Activated CD4-positive, alpha-beta T cell treated with anti-CD3 and anti-CD28 coated beads for 36 hours (primary cell): ENCODE measurements at regions not wholly inside any gene's neighbourhood (a gene's known extent, or its start where the extent isn't known, plus 50 kb on each side); places are given as distances from the start of the nearest gene placed in this dataset.

Experiments
- ATAC-seq: fragments of 200-7000 bp; cut with Tn5 transposase; one replicate; pipeline ENCODE4 v1.10.0; 2021; ENCODE audit warnings: mild to moderate bottlenecking, moderate library complexity
- CTCF ChIA-PET: fragments of 350-600 bp; sonication (Branson Sonifier 250); formaldehyde crosslinking; loops from one replicate; lab custom pipeline; 2021; ENCODE audit warnings: antibody characterized with exemption; lab: Charles Lee
- POLR2A ChIA-PET: fragments of 350-600 bp; sonication (Branson Sonifier 250); formaldehyde crosslinking; loops from one replicate; lab custom pipeline; 2021; ENCODE audit warnings: antibody characterized with exemption, inconsistent platforms; lab: Charles Lee
- DNase-seq: peaks from one replicate; pipeline ENCODE4 v3.0.0-alpha.2; 2020
- H3K27ac Mint-ChIP-seq: one replicate; pipeline ENCODE4 v1.8.0; 2021; ENCODE audit warnings: mixed read lengths
- H3K27me3 Mint-ChIP-seq: one replicate; pipeline ENCODE4 v1.8.0; 2021; ENCODE audit warnings: mixed read lengths
- H3K36me3 Mint-ChIP-seq: one replicate; pipeline ENCODE4 v1.8.0; 2021; ENCODE audit warnings: low read depth, mixed read lengths
- H3K4me1 Mint-ChIP-seq: one replicate; pipeline ENCODE4 v1.8.0; 2021; ENCODE audit warnings: mixed read lengths
- H3K4me3 Mint-ChIP-seq: one replicate; pipeline ENCODE4 v1.8.0; 2021; ENCODE audit warnings: mild to moderate bottlenecking, moderate library complexity, mixed read lengths
- H3K9me3 Mint-ChIP-seq: one replicate; pipeline ENCODE4 v1.8.0; 2021; ENCODE audit warnings: low read depth, mixed read lengths
- intact Hi-C, 2 experiments: fragments of 100-400 bp; cut with DNase I in 1 of 2; cut with micrococcal nuclease in 1 of 2; formaldehyde crosslinking; loops; one replicate each; pipeline versions ENCODE4 v1.14.2 to v1.15.1; 2022 to 2024; cut with DNase I, micrococcal nuclease

DNA sequence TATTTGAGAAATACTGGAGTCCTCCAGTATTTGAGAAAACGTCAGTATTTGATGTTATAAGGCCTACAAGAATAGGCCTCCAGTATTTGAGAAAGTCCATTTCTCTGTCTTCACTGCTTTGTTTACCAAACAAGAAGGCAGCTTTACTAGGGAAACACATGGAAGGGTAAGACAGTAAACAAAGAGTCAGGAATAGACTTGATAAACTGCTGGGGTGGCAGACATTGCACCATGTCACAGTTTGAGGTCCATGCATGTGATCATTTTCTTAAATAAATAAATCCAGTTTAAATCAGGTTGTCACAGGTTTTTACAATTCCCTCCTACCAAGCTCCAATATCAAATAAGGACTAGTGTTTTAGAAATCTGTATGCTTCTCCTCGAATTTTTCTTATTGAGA is 1431.0 kb upstream of the SPRY2 start:
- Mint-ChIP-seq H3K27ac (no peak overlapping the region), H3K36me3 (no peaks in the 10 kb centered on the region), H3K4me1 (no peaks in the 10 kb centered on the region), H3K27me3 (no peaks in the 10 kb centered on the region), H3K4me3 (no peak overlapping the region), H3K9me3 (peaks cover 2% of the 10 kb centered on the region)
- CTCF ChIA-PET, result no interaction called here
- intact Hi-C loops, result no loop called here
- POLR2A ChIA-PET, result no interaction called here
- no peak for ATAC-seq
- no peak for DNase-seq

DNA sequence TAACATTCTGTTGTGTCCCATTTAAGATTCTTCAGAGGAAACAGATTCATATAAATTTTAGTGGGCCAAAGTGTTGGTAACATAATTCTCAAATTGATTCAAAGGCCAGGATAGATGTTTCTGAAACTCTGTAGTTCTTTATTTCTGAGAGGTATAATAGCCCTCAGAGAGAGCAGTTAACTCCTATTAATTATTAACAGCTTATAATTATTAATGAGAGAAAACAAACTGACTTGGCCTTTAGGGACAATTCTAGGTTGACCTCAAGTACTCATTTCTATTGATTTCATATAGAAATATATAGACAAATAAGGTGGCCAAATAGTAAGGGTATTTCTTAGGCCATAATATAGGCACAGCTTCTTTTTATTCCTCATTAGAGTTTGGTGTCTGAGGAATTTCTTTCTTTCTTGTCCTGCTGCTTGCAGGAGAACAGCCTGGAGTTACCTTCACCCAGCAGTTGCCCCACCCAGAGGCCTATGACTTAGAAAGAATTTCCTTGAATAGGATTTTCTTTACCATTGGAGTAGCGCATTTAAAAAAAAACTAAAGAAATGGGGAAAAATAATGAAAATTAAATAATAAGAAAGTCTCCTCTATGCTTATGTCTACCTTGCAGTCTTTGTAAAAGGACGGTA is 1430.1 kb upstream of the SPRY2 start:
- intact Hi-C loops, result no loop called here
- H3K9me3 Mint-ChIP-seq, result peaks cover 2% of the 10 kb centered on the region
- no peak overlapping the region for H3K27ac Mint-ChIP-seq
- no peaks in the 10 kb centered on the region for H3K4me1 Mint-ChIP-seq
- DNase-seq (no peak), ATAC-seq (no peak)
- no peaks in the 10 kb centered on the region for H3K36me3 Mint-ChIP-seq
- ChIA-PET POLR2A (no interaction called here), CTCF (no interaction called here)
- no peak overlapping the region for H3K4me3 Mint-ChIP-seq
- H3K27me3 Mint-ChIP-seq, result no peaks in the 10 kb centered on the region

DNA sequence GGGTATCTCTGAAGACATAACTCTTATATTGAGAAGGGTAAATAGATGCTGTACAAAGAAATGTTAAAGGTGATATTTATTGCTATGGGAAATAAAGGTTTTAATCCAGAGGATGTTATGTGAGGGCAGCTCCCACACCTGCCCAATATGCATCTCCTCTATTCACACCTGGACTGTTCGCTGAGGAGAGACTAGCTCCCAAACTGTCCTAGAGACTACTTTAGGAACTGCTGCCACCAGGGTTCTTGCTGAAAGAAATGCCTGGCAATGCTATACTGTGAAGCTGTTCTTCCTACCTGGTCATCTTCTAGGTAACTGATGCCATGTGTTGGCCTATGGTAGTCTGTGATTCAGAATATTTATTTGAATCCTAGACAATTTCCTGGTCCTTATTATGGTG is 1421.5 kb upstream of the SPRY2 start:
- DNase-seq (no peak), ATAC-seq (no peak)
- intact Hi-C loops, result no loop called here
- Mint-ChIP-seq H3K4me3 (no peak overlapping the region), H3K27ac (no peak overlapping the region), H3K9me3 (peaks cover 18% of the 10 kb centered on the region), H3K4me1 (no peaks in the 10 kb centered on the region), H3K36me3 (no peaks in the 10 kb centered on the region), H3K27me3 (no peaks in the 10 kb centered on the region)
- ChIA-PET CTCF (no interaction called here), POLR2A (no interaction called here)

DNA sequence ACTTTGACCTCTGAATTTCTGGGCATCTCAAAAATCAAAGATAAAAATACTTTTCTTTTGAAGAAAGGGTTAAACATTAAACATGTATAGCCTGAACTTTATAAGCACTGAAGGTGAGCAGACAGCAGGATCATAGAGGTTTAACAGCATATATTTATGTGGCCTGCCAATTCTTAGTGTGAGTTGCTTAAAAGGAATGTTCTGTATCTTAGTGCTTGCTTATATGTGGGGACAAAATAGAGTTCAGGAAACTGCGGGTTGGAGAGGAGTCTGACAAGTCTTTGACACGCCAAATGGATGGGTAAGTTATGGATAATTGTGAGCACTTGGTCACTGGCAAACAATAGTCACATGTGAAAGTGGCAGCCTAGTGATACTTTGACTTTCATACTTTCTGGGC is 1419.4 kb upstream of the SPRY2 start:
- CTCF ChIA-PET, result interaction anchor here (1.2 kb wide), 1 partner anchor 38 kb away, joined by 3 read pairs; no protein-coding TSS in a partner anchor
- Mint-ChIP-seq H3K27me3 (no peaks in the 10 kb centered on the region), H3K4me1 (no peaks in the 10 kb centered on the region), H3K27ac (no peak overlapping the region), H3K9me3 (peaks cover 17% of the 10 kb centered on the region), H3K4me3 (no peak overlapping the region), H3K36me3 (no peaks in the 10 kb centered on the region)
- ATAC-seq, result no peak
- POLR2A ChIA-PET, result no interaction called here
- DNase-seq, result no peak
- intact Hi-C loops, result no loop called here

DNA sequence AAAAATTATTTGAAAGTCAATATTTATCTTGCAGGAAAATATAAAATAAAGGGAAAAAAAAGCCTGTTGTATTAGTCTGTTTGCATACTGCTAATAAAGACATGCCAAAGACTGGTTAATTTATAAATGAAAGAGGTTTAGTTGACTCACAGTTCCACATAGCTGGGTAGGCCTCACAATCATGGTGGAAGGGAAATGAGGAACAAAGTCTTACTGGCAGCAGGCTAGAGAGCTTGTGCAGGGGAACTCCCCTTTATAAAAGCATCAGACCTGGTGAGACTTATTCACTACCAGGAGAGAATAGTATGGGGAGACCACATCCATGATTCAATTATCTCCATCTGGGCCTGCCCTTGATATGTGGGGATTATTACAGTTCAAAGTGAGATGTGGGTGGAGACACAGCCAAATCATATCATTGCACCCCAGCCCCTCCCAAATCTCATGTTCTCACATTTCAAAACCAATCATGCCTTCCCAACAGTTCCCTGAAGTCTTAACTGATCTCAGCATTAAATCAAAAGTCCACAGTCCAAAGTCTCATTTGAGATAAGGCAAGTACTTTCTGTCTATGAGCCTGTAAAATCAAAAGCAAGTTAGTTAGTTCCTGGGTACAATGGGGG is 1416.5 kb upstream of the SPRY2 start:
- ChIA-PET POLR2A (no interaction called here), CTCF (no interaction called here)
- H3K36me3 Mint-ChIP-seq, result no peaks in the 10 kb centered on the region
- H3K4me3 Mint-ChIP-seq, result no peak overlapping the region
- no peaks in the 10 kb centered on the region for H3K27me3 Mint-ChIP-seq
- ATAC-seq (no peak), DNase-seq (no peak)
- H3K27ac Mint-ChIP-seq, result no peak overlapping the region
- intact Hi-C loops, result no loop called here
- H3K9me3 Mint-ChIP-seq, result peaks cover 17% of the 10 kb centered on the region
- H3K4me1 Mint-ChIP-seq, result no peaks in the 10 kb centered on the region

DNA sequence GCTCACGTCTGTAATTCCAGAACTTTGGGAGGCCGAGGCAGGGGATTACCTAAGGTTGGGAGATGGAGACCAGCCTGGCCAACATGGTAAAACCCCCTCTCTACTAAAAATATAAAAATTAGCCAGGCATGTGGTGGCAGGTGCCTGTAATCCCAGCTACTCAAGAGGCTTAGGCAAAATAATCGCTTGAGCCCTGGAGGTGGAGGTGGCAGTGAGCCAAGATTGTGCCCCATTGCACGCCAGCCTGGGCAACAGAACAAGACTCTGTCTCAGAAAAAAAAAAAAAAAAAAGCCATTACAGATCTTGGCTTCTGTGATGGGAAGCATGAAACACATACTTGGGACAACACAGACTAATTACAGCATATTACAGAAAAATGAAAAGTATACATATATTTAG is 1404.5 kb upstream of the SPRY2 start:
- Mint-ChIP-seq H3K4me1 (no peaks in the 10 kb centered on the region), H3K27me3 (no peaks in the 10 kb centered on the region), H3K9me3 (peaks cover 2% of the 10 kb centered on the region), H3K4me3 (no peak overlapping the region), H3K27ac (no peak overlapping the region), H3K36me3 (no peaks in the 10 kb centered on the region)
- DNase-seq (no peak), ATAC-seq (no peak)
- ChIA-PET POLR2A (no interaction called here), CTCF (no interaction called here)
- intact Hi-C loops, result no loop called here

DNA sequence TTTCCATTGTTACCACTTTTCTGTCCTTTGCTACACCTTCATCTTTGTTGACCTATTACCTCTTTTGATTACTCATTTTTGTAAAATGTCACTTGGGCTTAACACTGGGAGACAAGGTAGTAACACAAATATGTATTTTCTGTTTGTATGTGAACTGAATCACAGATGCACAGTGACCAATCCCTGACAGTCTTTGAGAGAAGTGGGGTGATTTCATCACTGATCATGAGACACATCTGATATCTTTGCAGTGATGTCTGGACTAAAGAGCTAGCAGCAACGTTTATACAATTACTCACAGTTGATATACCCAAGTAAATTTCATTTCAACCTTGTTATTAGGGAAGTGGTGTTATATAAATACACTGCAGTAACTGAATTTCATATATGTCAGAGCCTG is 1397.4 kb upstream of the SPRY2 start:
- H3K9me3 Mint-ChIP-seq, result peaks cover 19% of the 10 kb centered on the region
- ATAC-seq (no peak), DNase-seq (no peak)
- ChIA-PET POLR2A (no interaction called here), CTCF (no interaction called here)
- intact Hi-C loops, result no loop called here
- no peaks in the 10 kb centered on the region for H3K36me3 Mint-ChIP-seq
- no peaks in the 10 kb centered on the region for H3K27me3 Mint-ChIP-seq
- H3K4me1 Mint-ChIP-seq, result no peaks in the 10 kb centered on the region
- no peak overlapping the region for H3K4me3 Mint-ChIP-seq
- H3K27ac Mint-ChIP-seq, result no peak overlapping the region

DNA sequence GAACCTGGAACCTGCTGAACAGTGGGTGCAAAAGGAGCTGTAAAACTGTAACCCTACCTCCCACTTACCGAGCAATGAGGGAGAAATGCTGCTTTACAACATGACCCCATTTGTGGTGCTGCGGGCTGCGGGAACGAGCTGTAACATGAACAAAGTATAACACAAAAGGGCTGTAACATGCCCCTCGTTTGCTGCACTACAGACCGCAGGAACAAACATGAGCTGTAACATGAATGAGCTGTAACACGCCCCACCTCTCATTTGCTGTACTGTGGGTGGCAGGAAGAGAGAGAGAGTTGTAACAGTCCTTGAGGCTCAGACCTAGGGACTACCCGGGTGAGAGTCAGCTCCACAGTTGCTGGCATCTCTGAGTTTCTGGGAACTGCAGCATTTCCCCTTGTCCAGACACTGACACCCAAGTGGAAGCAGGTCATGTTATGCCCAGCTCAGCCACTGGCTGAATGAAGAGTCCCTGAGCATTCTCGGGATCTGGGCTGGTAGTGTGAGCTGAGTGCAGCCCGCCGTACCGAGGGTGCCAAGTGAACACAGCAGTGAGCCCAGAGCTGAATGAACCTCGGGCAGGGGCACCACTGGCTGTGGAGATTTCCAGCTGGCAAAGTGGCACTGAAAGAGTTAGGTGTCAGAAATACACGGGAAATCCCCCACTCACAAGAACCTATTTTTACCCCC is 1385.3 kb upstream of the SPRY2 start:
- no peak overlapping the region for H3K4me3 Mint-ChIP-seq
- peaks cover 19% of the 10 kb centered on the region for H3K9me3 Mint-ChIP-seq
- ATAC-seq (no peak), DNase-seq (no peak)
- H3K27ac Mint-ChIP-seq, result no peak overlapping the region
- ChIA-PET POLR2A (no interaction called here), CTCF (no interaction called here)
- intact Hi-C loops, result no loop called here
- H3K36me3 Mint-ChIP-seq, result no peaks in the 10 kb centered on the region
- H3K27me3 Mint-ChIP-seq, result no peaks in the 10 kb centered on the region
- H3K4me1 Mint-ChIP-seq, result no peaks in the 10 kb centered on the region

DNA sequence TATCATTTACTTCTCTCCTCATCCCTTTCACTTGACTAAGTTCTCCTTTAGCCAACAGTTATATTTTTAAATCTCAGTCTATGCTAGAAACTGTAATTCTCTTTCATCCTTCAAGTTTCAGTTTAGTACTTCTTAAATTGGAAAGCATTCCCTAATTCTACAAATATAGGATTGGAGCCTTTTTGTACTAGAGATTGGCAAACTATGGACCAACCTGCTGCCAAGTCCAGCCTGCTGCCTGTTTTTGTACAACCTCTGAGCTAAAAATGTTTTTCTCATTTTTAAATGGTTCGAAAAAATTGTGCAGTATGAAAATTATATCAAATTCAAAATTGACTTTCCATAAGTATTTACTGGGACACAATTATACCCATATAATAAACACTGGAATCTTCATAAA is 1381.5 kb upstream of the SPRY2 start:
- no peak overlapping the region for H3K4me3 Mint-ChIP-seq
- intact Hi-C loops, result no loop called here
- CTCF ChIA-PET, result no interaction called here

DNA sequence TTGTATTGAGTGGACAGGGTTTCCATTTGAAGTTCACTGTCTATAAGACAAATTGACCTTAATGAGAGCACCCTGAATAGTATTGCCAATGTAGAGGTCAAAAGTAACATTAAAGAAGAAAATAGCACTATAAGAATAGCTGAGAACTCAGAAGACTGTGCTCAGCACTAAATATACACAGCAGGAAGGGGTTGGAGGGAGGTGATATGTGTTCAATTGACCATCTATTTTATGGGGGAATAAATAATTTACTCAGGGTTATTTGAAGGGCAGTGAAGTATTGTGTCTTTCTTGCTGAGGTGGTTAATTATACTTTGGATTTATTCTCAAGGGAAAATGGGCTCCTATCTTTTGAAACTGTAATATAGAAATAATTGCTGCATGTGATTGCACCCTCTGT is 1380.5 kb upstream of the SPRY2 start:
- H3K36me3 Mint-ChIP-seq, result no peaks in the 10 kb centered on the region
- H3K9me3 Mint-ChIP-seq, result peaks cover 13% of the 10 kb centered on the region
- no peak for ATAC-seq
- H3K27me3 Mint-ChIP-seq, result no peaks in the 10 kb centered on the region
- H3K4me1 Mint-ChIP-seq, result no peaks in the 10 kb centered on the region
- ChIA-PET POLR2A (no interaction called here), CTCF (interaction anchor here (0.8 kb wide), 1 partner anchor 52 kb away, joined by 5 read pairs; no protein-coding TSS in a partner anchor)
- intact Hi-C loops, result no loop called here
- no peak for DNase-seq
- H3K27ac Mint-ChIP-seq, result no peak overlapping the region
- no peak overlapping the region for H3K4me3 Mint-ChIP-seq

More for the DNA sequence above, 1381.5 kb upstream of the SPRY2 start:
- no peak overlapping the region for H3K27ac Mint-ChIP-seq
- DNase-seq (no peak), ATAC-seq (no peak)
- H3K27me3 Mint-ChIP-seq, result no peaks in the 10 kb centered on the region
- POLR2A ChIA-PET, result no interaction called here
- no peaks in the 10 kb centered on the region for H3K36me3 Mint-ChIP-seq
- H3K4me1 Mint-ChIP-seq, result no peaks in the 10 kb centered on the region
- H3K9me3 Mint-ChIP-seq, result peaks cover 16% of the 10 kb centered on the region

DNA sequence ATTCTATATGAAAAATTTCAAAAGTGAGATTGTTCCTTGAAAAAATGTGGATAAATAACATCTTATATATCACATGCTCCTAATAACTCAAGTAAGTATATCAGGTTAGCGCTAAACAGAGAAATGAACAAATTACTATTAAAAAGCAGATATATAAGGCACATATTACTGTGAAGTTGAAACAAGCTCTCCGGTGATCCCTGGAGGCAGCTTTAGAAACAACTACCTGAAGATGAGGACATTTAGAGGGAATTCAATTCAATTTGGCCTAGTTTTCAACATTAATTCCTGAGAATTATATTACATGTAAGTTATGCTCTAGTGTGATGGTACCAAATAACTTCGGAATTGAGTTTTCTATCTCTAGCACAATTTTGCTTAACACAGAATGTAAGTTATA is 1373.6 kb upstream of the SPRY2 start:
- DNase-seq, result no peak
- ATAC-seq, result no peak
- Mint-ChIP-seq H3K36me3 (no peaks in the 10 kb centered on the region), H3K4me1 (no peaks in the 10 kb centered on the region), H3K27me3 (no peaks in the 10 kb centered on the region), H3K27ac (no peak overlapping the region), H3K4me3 (no peak overlapping the region), H3K9me3 (peaks cover 20% of the 10 kb centered on the region)
- intact Hi-C loops, result no loop called here
- ChIA-PET CTCF (no interaction called here), POLR2A (no interaction called here)

DNA sequence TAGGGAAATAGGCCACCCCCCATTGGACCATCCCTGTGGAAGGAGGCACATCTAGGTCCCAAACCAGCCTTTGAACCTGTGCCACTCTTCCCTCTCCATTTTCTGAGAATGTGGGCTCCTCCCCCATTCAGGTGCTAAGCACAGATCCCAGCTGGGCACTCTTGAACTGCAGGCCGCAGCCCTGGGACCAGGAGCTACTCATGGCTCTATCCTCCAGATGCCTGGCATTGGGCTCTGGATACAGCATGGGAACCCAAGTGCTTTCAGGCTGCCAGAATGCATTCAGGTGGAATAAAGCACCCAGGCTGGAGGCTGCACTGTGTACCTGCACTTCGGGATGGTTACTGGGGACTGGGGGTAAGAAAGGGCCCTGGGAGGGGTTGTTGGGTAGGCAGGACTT is 1372.3 kb upstream of the SPRY2 start:
- Mint-ChIP-seq H3K36me3 (no peaks in the 10 kb centered on the region), H3K27ac (no peak overlapping the region), H3K9me3 (peaks cover 19% of the 10 kb centered on the region), H3K4me1 (no peaks in the 10 kb centered on the region), H3K4me3 (no peak overlapping the region), H3K27me3 (no peaks in the 10 kb centered on the region)
- intact Hi-C loops, result no loop called here
- ChIA-PET CTCF (interaction anchor here (0.8 kb wide), 1 partner anchor 736 kb away, joined by 3 read pairs; no protein-coding TSS in a partner anchor), POLR2A (no interaction called here)
- ATAC-seq, result no peak
- no peak for DNase-seq
